ENCODE measurements at regions not wholly inside any gene's neighbourhood (a gene's known extent, or its start where the extent isn't known, plus 50 kb on each side); places are given as distances from the start of the nearest gene placed in this dataset.

- no peak overlapping the region for H3K4me3 ChIP-seq (ENCODE audit: low read depth, low read length)
- no peak for TF ChIP-seq CTCF (IDR thresholded peaks at IDR 0.05; ENCODE audit: insufficient read depth, low read length)
- DNase-seq (ENCODE audit: low read depth): no peak
Observed at GRCh38 chr17:13240851-13241250, 223.0 kb upstream of the ELAC2 start.

- TF ChIP-seq CTCF (IDR thresholded peaks at IDR 0.05; ENCODE audit: insufficient read depth, low read length): no peak
- no peak overlapping the region for H3K4me3 ChIP-seq (ENCODE audit: low read depth, low read length)
- peak; percentile 17 for DNase-seq (ENCODE audit: low read depth)
Observed at GRCh38 chr17:13230350-13231264, 212.8 kb upstream of the ELAC2 start.

GRCh38 chr17:13228225-13228624, 210.4 kb upstream of the ELAC2 start:
- no peak for TF ChIP-seq CTCF (IDR thresholded peaks at IDR 0.05; ENCODE audit: insufficient read depth, low read length)
- H3K4me3 ChIP-seq (ENCODE audit: low read depth, low read length): no peak overlapping the region
- DNase-seq (ENCODE audit: low read depth): no peak

- no peak for TF ChIP-seq CTCF (IDR thresholded peaks at IDR 0.05; ENCODE audit: insufficient read depth, low read length)
- H3K4me3 ChIP-seq (ENCODE audit: low read depth, low read length): no peak overlapping the region
- DNase-seq (ENCODE audit: low read depth): no peak
Observed at GRCh38 chr17:13222975-13223374, 205.1 kb upstream of the ELAC2 start.

- TF ChIP-seq CTCF (IDR thresholded peaks at IDR 0.05; ENCODE audit: insufficient read depth, low read length): no peak
- DNase-seq (ENCODE audit: low read depth): no peak
- H3K4me3 ChIP-seq (ENCODE audit: low read depth, low read length): no peak overlapping the region
Observed at GRCh38 chr17:13212860-13213259, 195.0 kb upstream of the ELAC2 start.

GRCh38 chr17:13209081-13209480, 191.3 kb upstream of the ELAC2 start:
- DNase-seq (ENCODE audit: low read depth): peak; percentile 70
- no peak for TF ChIP-seq CTCF (IDR thresholded peaks at IDR 0.05; ENCODE audit: insufficient read depth, low read length)
- H3K4me3 ChIP-seq (ENCODE audit: low read depth, low read length): no peak overlapping the region
